T-helper 9 cell (primary cell): ENCODE measurements at regions not wholly inside any gene's neighbourhood (a gene's known extent, or its start where the extent isn't known, plus 50 kb on each side); places are given as distances from the start of the nearest gene placed in this dataset.

Experiments
- DNase-seq: peaks from one replicate; pipeline ENCODE4 v3.0.0-alpha.2; 2020

- DNase-seq = no peak
These were observed 96.7 kb upstream of the CLDN10 start for GRCh38 chr13:95455782-95456181.

- no peak for DNase-seq
These were observed 95.7 kb upstream of the CLDN10 start for GRCh38 chr13:95456815-95457214.

- no peak for DNase-seq
These were observed 95.2 kb upstream of the CLDN10 start for GRCh38 chr13:95457294-95457693.

- no peak for DNase-seq
These were observed 89.7 kb upstream of the CLDN10 start for GRCh38 chr13:95462801-95463200.

- DNase-seq = no peak
These were observed 89.0 kb upstream of the CLDN10 start for GRCh38 chr13:95463531-95463930.

- no peak for DNase-seq
These were observed 81.8 kb upstream of the CLDN10 start for GRCh38 chr13:95470574-95471366.

- DNase-seq = no peak
These were observed 80.6 kb upstream of the CLDN10 start for GRCh38 chr13:95471960-95472359.

GRCh38 chr13:95474992-95475391 lies 77.5 kb upstream of the CLDN10 start:
- no peak for DNase-seq

- no peak for DNase-seq
These were observed 75.3 kb upstream of the CLDN10 start for GRCh38 chr13:95477187-95477586.

GRCh38 chr13:95479731-95480130 lies 72.8 kb upstream of the CLDN10 start:
- no peak for DNase-seq

- DNase-seq = no peak
These were observed 72.4 kb upstream of the CLDN10 start for GRCh38 chr13:95480131-95480545.

GRCh38 chr13:95480791-95481780 lies 71.4 kb upstream of the CLDN10 start:
- no peak for DNase-seq

GRCh38 chr13:95484052-95484451 lies 68.5 kb upstream of the CLDN10 start:
- no peak for DNase-seq

- DNase-seq = no peak
These were observed 67.4 kb upstream of the CLDN10 start for GRCh38 chr13:95485045-95485517.

GRCh38 chr13:95485518-95486144 lies 66.9 kb upstream of the CLDN10 start:
- DNase-seq = no peak

GRCh38 chr13:95492044-95492801 lies 60.3 kb upstream of the CLDN10 start:
- no peak for DNase-seq

- no peak for DNase-seq
These were observed 58.3 kb upstream of the CLDN10 start for GRCh38 chr13:95494082-95494681.

- no peak for DNase-seq
These were observed 56.0 kb upstream of the CLDN10 start for GRCh38 chr13:95496485-95496884.

GRCh38 chr13:95497381-95497807 lies 55.1 kb upstream of the CLDN10 start:
- no peak for DNase-seq

GRCh38 chr13:95498886-95499285 lies 53.6 kb upstream of the CLDN10 start:
- no peak for DNase-seq

- no peak for DNase-seq
These were observed 52.5 kb upstream of the CLDN10 start for GRCh38 chr13:95499811-95500712.
